BE2C (cell line): ENCODE measurements at regions not wholly inside any gene's neighbourhood (a gene's known extent, or its start where the extent isn't known, plus 50 kb on each side); places are given as distances from the start of the nearest gene placed in this dataset.

Experiments
- DNase-seq: peaks from one replicate; pipeline ENCODE4 v3.0.0-alpha.2; 2020
- H3K27me3 ChIP-seq: fragments of 250-450 bp; sonication (Bioruptor Pico); 2 replicates; pipeline ENCODE4 v1.5.1; 2020; ENCODE audit warnings: mild to moderate bottlenecking
- H3K36me3 ChIP-seq: fragments of 250-450 bp; sonication (Bioruptor Pico); 2 replicates; pipeline ENCODE4 v1.5.1; 2020; ENCODE audit warnings: mild to moderate bottlenecking
- H3K4me1 ChIP-seq: fragments of 250-450 bp; sonication (Bioruptor Pico); 2 replicates; pipeline ENCODE4 v1.5.1; 2020
- H3K4me3 ChIP-seq: 2 replicates; pipeline ENCODE4 v1.5.1; 2011; ENCODE audit warnings: low read depth, low read length
- H3K9me3 ChIP-seq: fragments of 250-450 bp; sonication (Bioruptor Pico); 2 replicates; pipeline ENCODE4 v1.5.1; 2020
- CTCF ChIP-seq: IDR thresholded peaks from 2 replicates; pipeline ENCODE4 v1.5.1; 2012; ENCODE audit warnings: mild to moderate bottlenecking, low read depth, low read length

- no peaks in the 10 kb centered on the region for H3K27me3 ChIP-seq
- no peaks in the 10 kb centered on the region for H3K9me3 ChIP-seq
- no peak overlapping the region for H3K4me3 ChIP-seq
- H3K36me3 ChIP-seq: no peaks in the 10 kb centered on the region
- no peak for TF ChIP-seq CTCF
- no peak for DNase-seq
- no peaks in the 10 kb centered on the region for H3K4me1 ChIP-seq
These were observed 178.9 kb downstream of the OLFM4 start for GRCh38 chr13:53207556-53207955.

- no peak overlapping the region for H3K4me3 ChIP-seq
- no peaks in the 10 kb centered on the region for H3K4me1 ChIP-seq
- H3K27me3 ChIP-seq: no peaks in the 10 kb centered on the region
- no peaks in the 10 kb centered on the region for H3K36me3 ChIP-seq
- no peak for TF ChIP-seq CTCF
- no peaks in the 10 kb centered on the region for H3K9me3 ChIP-seq
- no peak for DNase-seq
These were observed 185.8 kb downstream of the OLFM4 start for GRCh38 chr13:53214433-53214832.

GRCh38 chr13:53215563-53215962, 186.9 kb downstream of the OLFM4 start:
- H3K36me3 ChIP-seq: no peaks in the 10 kb centered on the region
- no peak overlapping the region for H3K4me3 ChIP-seq
- no peaks in the 10 kb centered on the region for H3K9me3 ChIP-seq
- TF ChIP-seq CTCF: no peak
- no peaks in the 10 kb centered on the region for H3K27me3 ChIP-seq
- no peaks in the 10 kb centered on the region for H3K4me1 ChIP-seq
- DNase-seq: no peak

- DNase-seq: no peak
These were observed 188.2 kb downstream of the OLFM4 start for GRCh38 chr13:53216773-53217172.

GRCh38 chr13:53217194-53217593, 188.6 kb downstream of the OLFM4 start:
- H3K4me1 ChIP-seq: no peaks in the 10 kb centered on the region
- H3K36me3 ChIP-seq: no peaks in the 10 kb centered on the region
- no peak for TF ChIP-seq CTCF
- H3K9me3 ChIP-seq: no peaks in the 10 kb centered on the region
- H3K27me3 ChIP-seq: no peaks in the 10 kb centered on the region
- H3K4me3 ChIP-seq: no peak overlapping the region
- DNase-seq: no peak

More at GRCh38 chr13:53216773-53217172, 188.2 kb downstream of the OLFM4 start:
- H3K4me3 ChIP-seq: no peak overlapping the region
- no peak for TF ChIP-seq CTCF
- H3K36me3 ChIP-seq: no peaks in the 10 kb centered on the region
- H3K9me3 ChIP-seq: no peaks in the 10 kb centered on the region
- no peaks in the 10 kb centered on the region for H3K27me3 ChIP-seq
- no peaks in the 10 kb centered on the region for H3K4me1 ChIP-seq

- Histone ChIP-seq H3K4me1 (no peaks in the 10 kb centered on the region), H3K9me3 (no peaks in the 10 kb centered on the region), H3K27me3 (no peaks in the 10 kb centered on the region), H3K4me3 (no peak overlapping the region), H3K36me3 (no peaks in the 10 kb centered on the region)
- no peak for DNase-seq
- no peak for TF ChIP-seq CTCF
These were observed 191.4 kb downstream of the OLFM4 start for GRCh38 chr13:53220038-53220437.
